ENCODE measurements at regions not wholly inside any gene's neighbourhood (a gene's known extent, or its start where the extent isn't known, plus 50 kb on each side); places are given as distances from the start of the nearest gene placed in this dataset.
A peak's percentile ranks its signal among the peaks of the same experiment; 100 is the strongest.

DNA sequence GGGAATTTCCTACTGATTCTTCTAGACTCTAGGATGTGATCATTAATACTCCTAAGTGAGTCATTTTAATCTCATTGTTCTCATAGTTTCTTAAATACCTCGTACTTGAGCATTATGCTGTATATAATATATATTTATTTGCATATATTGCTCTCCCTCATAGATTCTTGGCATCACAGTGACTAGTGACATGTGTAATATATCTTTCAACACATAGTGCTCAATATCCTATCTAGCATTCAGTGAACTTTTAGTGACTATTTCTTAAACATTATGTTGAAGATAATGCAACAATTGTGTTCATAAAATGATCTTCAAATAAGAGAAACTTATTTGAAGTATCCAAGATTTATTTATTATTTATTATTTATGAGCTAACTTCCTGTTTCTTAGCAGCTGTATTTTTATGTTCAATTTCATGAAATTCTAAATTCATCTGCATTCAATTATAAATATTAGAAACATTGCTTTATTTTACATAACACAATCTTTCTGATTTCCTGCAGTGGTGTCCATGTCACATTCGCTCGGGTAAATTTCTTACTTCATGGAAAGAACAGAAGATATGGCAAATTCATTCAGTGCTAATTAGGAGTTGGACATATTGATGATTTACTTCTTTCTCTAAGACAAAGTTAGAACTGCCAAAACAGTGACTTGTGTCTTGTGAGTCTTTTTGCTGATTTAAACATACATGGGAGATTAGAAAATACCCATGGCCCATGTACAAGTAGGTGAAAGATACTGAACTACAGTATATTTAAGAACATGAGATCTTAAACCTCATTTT lies 1095.5 kb upstream of the IGFBP7 start:
- peak; percentile 18 to 20 for DNase-seq

DNA sequence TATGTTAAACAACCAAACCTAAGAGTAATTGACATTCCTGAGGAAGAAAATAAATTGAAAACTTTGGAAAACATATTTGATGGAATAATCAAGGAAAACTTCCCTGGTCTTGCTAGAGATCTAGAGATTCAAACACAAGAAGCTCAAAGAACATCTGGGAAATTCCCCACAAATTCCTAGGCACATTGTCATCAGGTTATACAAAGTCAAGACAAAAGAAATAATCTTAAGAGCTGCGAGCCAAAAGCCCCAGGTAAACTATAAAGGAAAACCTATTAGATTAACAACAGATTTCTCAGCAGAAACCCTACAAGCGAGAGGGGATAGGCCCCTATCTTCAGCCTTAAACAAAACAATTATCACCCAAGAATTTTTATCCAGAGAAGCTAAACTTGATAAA lies 1082.0 kb upstream of the IGFBP7 start:
- DNase-seq = no peak

DNA sequence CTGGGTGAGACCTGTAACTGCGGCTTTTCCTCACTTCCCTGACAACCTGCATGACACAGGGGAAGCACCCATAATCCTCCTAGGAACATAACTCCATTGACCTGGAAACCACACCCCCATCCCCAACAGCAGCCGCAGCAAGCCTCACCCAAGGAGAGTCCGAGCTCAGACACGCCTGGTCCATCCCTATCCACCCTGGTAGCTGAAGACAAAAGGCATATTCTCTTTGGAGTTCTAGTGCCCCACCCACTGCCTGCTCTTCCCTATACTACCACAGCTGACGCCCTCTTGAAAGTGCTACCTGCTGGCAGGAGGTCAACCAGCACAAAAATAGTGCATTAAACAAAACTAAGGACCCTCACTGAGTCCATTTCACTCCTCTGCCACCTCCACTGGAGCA lies 1080.9 kb upstream of the IGFBP7 start:
- no peak for DNase-seq

DNA sequence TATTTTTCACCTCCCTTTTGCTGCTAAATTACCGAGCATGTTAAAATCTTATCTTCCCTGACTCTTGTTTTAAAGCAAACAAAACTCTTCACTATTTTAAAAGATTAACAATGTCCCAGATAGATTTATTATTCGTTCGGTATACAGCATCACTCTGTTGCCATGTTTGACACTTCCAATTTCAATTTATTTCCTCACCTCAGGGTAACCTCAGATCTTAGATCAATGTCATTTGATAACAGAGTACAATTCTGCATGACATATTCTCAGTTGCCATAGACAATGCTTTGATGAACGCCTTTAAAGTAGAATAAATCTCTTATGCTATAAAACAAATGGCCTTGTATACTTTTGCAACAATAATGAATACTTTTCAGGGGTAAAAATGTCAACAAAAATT lies 1078.1 kb upstream of the IGFBP7 start:
- DNase-seq = no peak

DNA sequence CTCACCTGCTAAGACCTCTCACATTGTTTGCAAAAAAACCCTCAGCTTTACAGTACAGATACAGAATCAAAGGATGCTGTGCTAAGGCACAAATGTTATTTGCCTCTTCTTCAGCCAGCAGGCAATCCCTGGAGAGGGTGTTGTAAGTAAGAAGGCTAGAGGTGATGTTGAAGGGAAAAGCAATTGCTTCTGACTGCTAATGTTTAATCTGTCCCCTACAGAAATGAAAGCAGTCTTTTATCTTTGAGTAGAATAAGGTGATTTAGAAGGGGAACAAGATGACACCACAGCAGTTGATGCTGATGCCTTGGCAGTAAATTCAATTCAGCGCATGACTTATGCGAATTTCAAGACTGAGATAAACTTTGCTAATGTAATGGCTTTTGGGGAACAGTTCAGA lies 1064.8 kb upstream of the IGFBP7 start:
- DNase-seq = no peak

DNA sequence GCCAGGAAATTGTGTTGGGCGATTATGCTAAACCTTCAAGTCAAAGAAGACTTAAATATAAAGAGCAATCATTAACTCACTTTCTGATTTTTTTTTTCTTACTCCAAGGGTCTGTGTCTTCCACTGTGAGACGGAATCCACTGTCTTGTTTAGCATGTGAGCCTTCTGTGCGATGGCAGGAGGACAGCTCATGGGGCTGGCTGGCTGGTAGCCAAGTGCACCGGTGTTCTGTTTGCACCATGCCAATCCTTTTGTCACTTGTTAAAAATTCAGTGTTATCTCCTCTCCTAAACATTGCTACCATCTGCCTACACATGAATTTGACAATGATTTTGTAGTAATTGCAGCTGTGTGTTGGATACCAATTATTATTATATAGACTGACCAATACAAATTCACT lies 1056.3 kb upstream of the IGFBP7 start:
- DNase-seq = no peak

DNA sequence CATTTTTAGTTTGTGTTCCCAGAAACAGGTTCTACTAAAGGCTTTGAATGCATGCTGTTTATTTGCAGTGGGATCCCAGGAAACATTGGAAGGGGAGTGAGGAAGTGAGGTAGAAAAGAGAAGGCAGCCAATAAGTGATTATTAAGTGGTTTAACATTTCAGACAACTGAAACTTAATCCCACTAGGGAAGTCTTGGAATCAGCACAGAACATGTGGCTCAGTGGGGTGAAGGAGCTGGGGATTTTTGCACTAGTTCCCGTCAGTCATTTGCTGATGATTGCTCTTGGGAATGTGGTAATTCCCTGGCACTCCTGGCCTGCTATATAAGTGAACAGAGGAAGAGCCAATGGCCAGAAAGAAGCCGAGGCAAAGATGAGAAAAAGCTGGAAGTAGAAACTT lies 1053.0 kb upstream of the IGFBP7 start:
- DNase-seq = peak; percentile 57 to 73

DNA sequence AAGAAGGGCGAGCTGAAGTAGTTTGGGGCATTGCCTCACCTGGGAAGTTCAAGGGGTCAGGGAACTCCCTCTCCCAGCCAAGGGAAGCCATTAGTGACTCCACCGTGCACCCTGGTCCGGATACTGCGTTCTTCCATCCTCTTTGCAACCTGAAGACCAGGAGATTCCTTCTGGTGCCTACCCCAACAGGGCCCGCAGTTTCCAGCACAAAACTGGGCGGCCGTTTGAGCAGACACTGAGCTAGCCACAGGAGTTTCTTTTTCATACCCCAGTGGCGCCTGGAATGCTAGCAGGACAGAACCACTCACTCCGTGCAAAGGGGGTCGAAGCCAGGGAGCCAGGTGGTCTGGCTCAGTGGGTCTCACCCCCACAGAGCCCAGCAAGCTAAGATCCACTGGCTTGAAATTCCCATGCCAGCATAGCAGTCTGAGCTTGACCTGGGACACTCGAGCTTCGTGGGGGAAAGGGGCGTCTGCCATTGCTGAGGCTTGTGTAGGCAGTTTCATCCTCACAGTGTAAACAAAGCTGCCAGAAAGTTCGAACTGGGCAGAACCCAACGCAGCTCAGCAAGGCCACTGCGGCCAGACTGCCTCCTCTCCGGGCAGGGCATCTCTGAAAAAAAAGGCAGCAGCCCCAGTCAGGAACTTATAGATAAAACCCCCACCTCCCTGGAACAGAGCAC lies 1039.4 kb upstream of the IGFBP7 start:
- DNase-seq = no peak

DNA sequence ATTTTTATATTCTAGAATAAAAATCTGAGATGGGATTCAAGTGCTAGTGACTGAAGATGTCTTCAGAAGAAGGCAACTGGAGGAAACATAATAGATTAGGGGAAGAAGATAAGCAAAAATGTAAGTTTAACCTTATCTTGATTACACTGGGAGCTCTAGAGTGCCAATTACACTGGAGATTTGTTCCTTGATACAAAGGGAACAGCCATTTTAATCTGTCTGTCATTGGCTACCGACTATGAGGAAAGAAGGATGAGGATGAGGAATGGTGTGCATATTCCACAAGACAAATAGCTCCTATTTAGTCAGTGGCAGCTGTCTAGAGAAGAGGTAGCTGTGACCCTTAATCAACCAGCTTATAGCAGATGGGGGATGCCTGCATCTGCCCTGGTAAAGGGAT lies 1034.5 kb upstream of the IGFBP7 start:
- no peak for DNase-seq

DNA sequence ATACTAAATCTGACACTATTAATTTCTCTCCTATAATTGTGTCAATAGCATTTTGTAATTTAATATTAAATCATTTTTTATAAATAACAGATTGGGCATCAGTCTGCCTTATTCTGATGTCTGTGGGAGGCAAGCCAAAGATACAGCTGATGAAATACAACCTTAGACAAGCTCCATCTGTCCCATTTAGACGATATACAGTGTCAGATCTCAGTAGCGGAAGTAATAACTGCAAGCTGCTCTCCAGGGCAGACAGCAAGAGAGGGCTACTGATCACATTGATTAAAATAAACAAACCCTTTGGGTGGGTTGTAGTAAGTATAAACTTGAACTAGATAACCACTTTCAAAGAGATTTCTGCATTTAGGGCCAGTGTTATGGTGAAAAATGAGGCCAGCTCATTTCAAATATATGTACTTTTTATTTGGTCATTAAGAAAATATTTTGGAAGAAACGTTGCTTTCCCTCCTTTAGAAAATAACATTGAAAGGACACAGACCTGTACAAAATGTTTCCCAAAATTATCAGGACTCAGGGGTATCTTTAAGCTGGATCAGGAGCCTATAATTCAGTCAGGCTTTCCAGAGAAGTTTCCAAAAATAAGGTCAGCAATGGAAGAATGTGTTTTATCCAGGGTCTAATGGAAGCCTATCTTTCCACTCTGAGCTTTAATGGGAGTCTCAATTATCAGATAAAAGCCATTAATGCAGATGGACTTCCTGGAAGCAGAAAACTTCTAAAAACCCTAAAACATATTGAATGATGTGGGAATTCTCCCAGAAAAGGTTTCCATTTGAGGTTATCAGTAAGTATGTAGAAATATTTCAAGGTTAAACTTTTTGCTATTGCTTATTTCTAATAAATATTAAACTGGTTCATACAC lies 1028.8 kb upstream of the IGFBP7 start:
- peak; percentile 9 to 12 for DNase-seq

DNA sequence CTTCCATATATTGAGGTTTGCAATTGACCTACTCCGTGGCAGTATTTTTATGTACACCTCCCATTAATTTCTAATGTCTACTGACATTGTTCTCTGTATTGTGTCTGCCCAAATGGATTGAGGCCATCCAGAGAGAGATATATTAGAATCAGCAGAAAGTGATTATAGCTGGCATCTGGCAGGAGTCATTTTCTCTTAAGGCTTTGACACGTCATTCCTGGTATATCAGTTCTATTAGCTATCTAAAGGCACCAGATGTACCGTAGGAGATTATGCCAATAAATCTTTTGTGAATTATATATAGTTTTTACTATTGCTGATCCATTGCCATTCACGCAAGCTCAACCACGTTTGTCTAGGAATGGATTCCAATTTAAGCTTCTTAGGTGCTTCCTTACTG lies 1026.4 kb upstream of the IGFBP7 start:
- no peak for DNase-seq

DNA sequence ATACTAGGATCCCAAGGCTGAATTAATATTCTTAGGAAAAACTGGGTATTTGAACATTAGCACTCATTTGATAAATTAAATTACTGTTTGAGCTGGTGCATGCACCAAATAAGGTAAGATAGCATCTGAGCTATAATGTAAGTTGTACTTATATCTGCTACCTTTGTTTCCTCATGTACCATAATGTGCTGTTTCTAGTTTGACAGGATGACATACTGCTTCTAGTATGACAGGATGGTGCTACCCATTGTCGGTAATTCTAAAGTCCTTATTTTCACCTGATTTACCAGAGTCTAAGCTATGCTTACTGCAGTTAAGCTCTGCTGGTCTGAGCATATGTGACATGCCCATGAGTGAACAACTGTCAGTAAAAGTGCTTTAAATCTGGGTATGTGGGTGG lies 1017.5 kb upstream of the IGFBP7 start:
- DNase-seq = no peak

DNA sequence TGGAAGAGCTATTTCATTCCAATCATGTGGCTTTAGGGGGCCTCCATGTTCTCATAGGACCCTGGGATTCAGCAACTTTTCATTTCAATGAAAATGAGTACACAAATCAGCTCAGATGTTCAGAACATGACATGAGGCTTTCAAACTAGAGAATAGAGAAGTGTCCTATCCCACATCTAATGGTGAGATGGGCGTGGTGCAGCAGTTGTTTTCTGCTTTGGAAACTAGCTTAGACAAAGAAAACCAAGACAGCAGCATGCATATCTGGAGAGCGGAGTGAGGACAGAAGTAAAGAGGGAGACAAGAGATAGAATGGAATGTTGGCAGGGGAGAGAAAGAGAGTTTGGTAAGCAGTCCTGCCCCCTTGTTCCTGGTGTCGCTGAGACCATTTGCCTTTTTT lies 1009.1 kb upstream of the IGFBP7 start:
- DNase-seq = no peak

DNA sequence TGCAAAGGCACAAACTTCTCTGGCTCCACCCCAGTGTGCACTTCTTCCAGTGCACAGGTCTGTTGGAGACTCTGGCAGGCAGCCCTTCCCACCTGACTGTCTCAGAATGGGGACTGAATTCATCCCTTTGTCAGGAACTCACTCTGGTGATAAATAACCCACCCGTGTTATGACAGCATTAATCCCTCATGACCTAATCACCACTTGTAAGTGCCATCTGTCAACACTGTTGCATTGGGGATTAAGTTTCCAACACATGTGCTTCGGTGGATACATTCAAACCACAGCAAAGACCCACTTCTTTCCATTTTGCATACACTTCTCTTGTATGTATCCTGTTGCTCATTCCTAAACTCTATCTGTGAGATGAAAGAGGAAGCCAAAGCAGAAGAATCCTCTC lies 1002.9 kb upstream of the IGFBP7 start:
- no peak for DNase-seq

DNA sequence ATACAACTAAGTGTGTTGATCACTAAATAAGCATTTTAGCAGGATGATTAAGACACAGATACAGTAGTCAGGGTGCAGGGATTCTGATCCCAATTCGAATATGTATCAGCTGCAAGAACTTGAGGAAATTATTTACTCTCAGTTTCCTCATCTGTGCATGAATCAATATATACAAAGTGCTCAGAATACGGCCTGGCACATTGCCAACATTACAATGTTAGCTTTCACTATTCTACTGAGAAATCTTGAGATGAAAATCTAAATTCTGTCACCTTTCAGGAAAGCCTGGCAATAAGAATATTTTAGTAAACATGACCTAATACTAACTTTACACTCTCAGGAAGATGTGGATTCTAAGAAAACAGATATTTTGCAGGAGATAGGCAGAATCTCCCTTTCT lies 1001.6 kb upstream of the IGFBP7 start:
- DNase-seq = no peak

DNA sequence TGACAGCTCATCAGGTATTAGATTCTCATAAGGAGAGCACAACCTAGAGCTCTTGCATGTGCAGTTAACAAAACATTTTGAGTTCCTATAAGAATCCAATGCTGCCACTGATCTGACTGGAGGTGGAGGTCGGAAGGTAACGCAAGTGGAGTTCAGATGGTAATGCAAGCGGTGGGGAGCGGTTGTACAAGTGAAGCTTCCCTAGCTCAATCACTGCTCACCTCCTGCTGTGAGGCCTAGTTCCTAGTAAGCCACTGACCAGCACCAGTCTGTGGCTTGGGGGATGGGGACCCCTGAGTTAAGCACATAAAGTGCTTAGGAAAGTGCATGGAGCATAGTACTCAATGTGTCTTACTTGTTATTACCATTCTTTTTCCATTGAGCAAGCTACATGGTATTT lies 983.2 kb upstream of the IGFBP7 start:
- DNase-seq = no peak

DNA sequence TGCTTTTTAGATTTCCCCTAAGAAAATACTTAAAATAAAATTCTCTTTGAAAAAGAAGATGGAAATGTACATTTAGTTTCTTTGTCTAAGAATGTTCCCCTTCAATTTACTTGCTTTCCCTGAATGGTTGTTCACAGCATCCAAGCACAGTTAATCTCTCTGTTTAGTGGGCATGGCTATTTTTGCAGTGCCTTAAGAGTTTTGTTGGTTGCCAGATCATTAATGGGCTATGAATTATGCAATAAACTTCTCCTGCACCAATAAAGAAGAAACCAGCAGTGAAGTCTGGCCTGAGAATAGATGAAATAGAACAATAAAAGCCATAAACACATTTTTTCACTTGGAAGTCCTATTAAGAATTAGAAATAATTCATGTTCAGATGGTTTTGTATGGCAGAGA lies 980.4 kb upstream of the IGFBP7 start:
- peak in 1 of 2 donors; percentile 6 for DNase-seq

DNA sequence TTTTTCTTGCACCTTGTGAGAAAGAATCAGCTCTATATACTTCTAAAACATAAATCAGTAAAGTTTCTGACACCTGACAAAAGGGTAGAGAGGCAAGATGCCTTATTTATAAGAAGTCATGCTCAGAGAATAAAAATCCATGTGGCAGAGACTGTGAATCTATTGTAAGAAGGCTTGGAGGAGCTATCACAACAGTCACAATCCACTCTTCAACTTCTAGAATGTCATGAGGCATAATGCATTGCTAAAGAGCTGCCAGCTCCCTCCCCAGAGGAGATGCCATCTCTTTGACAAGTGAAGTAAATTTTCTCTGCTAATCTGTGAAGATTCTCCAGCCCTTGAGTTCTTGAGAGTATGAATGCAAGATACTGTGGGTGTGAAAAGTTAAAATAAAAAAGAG lies 971.2 kb upstream of the IGFBP7 start:
- no peak for DNase-seq

DNA sequence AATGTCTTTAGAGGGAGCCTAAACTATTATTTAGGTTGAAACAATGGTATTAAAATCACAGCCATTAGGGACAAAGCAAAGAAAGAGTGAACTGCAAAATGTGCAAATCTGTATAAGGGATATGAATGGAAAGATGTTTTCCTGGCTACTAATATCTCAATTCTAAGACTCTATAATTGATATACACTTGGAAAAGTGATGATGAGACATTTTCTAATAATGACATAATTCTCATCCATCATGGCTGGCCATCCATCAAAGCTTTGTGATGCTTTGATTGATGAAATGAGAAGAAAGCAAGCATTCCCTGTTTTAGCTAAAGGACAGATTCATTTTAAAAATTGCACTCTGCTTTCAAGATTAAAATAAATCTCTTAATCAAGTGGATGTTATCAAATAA lies 965.5 kb upstream of the IGFBP7 start:
- DNase-seq = no peak

DNA sequence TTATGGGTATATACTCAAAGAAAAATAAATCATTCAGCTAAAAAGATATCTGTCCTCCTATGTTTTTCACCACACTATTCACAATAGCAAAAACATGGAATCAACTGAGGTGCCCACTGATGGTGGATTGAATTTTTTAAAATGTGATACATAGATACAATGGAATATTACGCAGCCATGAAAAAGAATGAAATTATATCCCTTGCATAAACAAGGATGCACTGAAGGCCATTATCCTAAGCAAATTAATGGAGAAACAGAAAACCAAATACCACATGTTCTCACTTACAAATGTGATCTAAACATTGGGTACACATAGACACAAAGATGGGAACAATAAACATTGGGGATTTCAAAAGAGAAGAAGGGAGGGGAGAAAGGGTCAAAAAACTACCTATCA lies 964.2 kb upstream of the IGFBP7 start:
- no peak for DNase-seq

DNA sequence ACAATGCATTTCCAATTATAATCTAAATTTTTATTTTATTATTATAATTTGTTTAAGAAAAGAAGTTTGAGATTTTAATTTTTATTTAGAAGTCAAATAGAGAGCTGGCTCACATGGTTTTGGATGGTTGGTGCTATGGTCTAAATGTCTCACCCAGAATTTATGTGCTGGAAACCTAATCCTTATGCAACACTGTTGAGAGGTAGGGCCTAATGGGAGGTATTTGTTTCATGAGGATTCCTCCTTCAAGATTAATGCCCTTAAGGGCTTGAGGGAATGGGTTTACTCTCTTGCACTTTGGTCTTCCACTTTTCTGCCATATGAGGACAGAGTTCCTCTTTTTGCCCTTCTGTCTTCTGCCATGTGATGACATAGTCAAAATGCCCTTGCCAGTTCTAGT lies 960.5 kb upstream of the IGFBP7 start:
- no peak for DNase-seq

DNA sequence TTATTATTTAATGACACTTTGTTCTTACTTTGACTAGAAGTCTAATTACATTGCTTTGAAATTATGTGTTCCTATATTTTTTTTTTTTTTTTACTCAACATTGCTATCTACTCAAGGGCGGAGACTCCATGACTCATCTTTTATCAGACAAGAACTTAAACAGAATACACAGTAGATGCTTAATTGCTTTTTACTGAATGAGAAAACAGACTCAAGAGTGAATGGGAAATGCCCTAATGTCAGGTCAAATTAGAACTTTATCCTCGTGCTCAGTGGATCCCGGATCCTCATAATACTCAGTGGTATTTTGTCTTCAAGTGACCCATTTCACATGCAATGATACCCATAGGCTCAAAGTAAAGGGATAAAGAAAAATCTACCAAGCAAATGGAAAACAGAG lies 954.5 kb upstream of the IGFBP7 start:
- DNase-seq = no peak

All from right lung (tissue), 2 donors.